Activated CD4-positive, alpha-beta T cell treated with anti-CD3 and anti-CD28 coated beads, Interleukin-2, amount 50 U/mL, for 1 hour (primary cell): ENCODE measurements at regions not wholly inside any gene's neighbourhood (a gene's known extent, or its start where the extent isn't known, plus 50 kb on each side); places are given as distances from the start of the nearest gene placed in this dataset.

Source experiments
- DNase-seq: peaks from one replicate; pipeline ENCODE4 v3.0.0-alpha.2; 2020

GRCh38 chr1:201589186-201589585 is 50.3 kb downstream of the NAV1 start:
- DNase-seq = no peak

GRCh38 chr1:201590474-201590873 is 51.5 kb downstream of the NAV1 start:
- DNase-seq = no peak

- no peak for DNase-seq
These were observed 52.4 kb downstream of the NAV1 start for GRCh38 chr1:201591348-201591747.

GRCh38 chr1:201591981-201592380 is 53.1 kb downstream of the NAV1 start:
- no peak for DNase-seq

- no peak for DNase-seq
These were observed 54.4 kb downstream of the NAV1 start for GRCh38 chr1:201593200-201593921.

GRCh38 chr1:201594575-201595245 is 55.8 kb downstream of the NAV1 start:
- DNase-seq = no peak

- DNase-seq = no peak
These were observed 56.5 kb downstream of the NAV1 start for GRCh38 chr1:201595381-201595780.

- DNase-seq = no peak
These were observed 57.4 kb downstream of the NAV1 start for GRCh38 chr1:201596101-201596868.

GRCh38 chr1:201597551-201598230 is 58.8 kb downstream of the NAV1 start:
- no peak for DNase-seq

GRCh38 chr1:201598396-201598795 is 59.5 kb downstream of the NAV1 start:
- no peak for DNase-seq

GRCh38 chr1:201598973-201599372 is 60.0 kb downstream of the NAV1 start:
- DNase-seq = no peak

GRCh38 chr1:201599548-201599947 is 60.6 kb downstream of the NAV1 start:
- DNase-seq = no peak

- DNase-seq = no peak
These were observed 63.7 kb downstream of the NAV1 start for GRCh38 chr1:201602413-201603265.

GRCh38 chr1:201603613-201604232 is 64.8 kb downstream of the NAV1 start:
- DNase-seq = no peak

GRCh38 chr1:201605385-201606010 is 66.6 kb downstream of the NAV1 start:
- no peak for DNase-seq

- DNase-seq = no peak
These were observed 67.2 kb downstream of the NAV1 start for GRCh38 chr1:201606096-201606495.

GRCh38 chr1:201606623-201607022 is 67.7 kb downstream of the NAV1 start:
- DNase-seq = no peak

- DNase-seq = no peak
These were observed 69.9 kb downstream of the NAV1 start for GRCh38 chr1:201608635-201609395.

- no peak for DNase-seq
These were observed 70.9 kb downstream of the NAV1 start for GRCh38 chr1:201609661-201610318.

- DNase-seq = no peak
These were observed 71.9 kb downstream of the NAV1 start for GRCh38 chr1:201610858-201611257.
